Trophoblast cell (in vitro differentiated cells and primary cell): ENCODE measurements at regions not wholly inside any gene's neighbourhood (a gene's known extent, or its start where the extent isn't known, plus 50 kb on each side); places are given as distances from the start of the nearest gene placed in this dataset.

ENCODE experiments used
- DNase-seq, 2 donors: peaks; one replicate each; pipeline ENCODE4 v3.0.0-alpha.2; 2016
- H2AFZ ChIP-seq: 2 replicates; pipeline ENCODE4 v1.6.1; 2013; ENCODE audit warnings: low read length, moderate library complexity, mild to moderate bottlenecking; ENCODE audit not compliant: insufficient read depth, poor library complexity
- H2AK5ac ChIP-seq: 2 replicates; pipeline ENCODE4 v1.6.1; 2013; ENCODE audit warnings: mild to moderate bottlenecking, low read length
- H2BK120ac ChIP-seq: 2 replicates; pipeline ENCODE4 v1.6.1; 2013; ENCODE audit warnings: low read length, mild to moderate bottlenecking, moderate library complexity; ENCODE audit not compliant: insufficient read depth, poor library complexity
- H2BK12ac ChIP-seq: 2 replicates; pipeline ENCODE4 v1.6.1; 2013; ENCODE audit warnings: mild to moderate bottlenecking, low read length, moderate library complexity
- H2BK5ac ChIP-seq: 2 replicates; pipeline ENCODE4 v1.6.1; 2013; ENCODE audit warnings: low read length, low read depth, moderate library complexity, mild to moderate bottlenecking; ENCODE audit not compliant: poor library complexity
- H3K14ac ChIP-seq: 2 replicates; pipeline ENCODE4 v1.6.1; 2013; ENCODE audit warnings: mild to moderate bottlenecking, low read length
- H3K18ac ChIP-seq: 2 replicates; pipeline ENCODE4 v1.6.1; 2013; ENCODE audit warnings: mild to moderate bottlenecking, low read length
- H3K23ac ChIP-seq: 2 replicates; pipeline ENCODE4 v1.6.1; 2013; ENCODE audit warnings: low read length
- H3K27ac ChIP-seq: 2 replicates; pipeline ENCODE4 v1.5.1; 2013; ENCODE audit warnings: low read depth, mild to moderate bottlenecking, inconsistent platforms, low read length, moderate library complexity
- H3K27me3 ChIP-seq: 2 replicates; pipeline ENCODE4 v1.6.1; 2013; ENCODE audit warnings: inconsistent platforms, mild to moderate bottlenecking, low read length, moderate library complexity; ENCODE audit not compliant: insufficient read depth
- H3K36me3 ChIP-seq, 2 experiments: 1 replicate in 1 of 2; 2 replicates in 1 of 2; pipeline ENCODE4 v1.6.1; 2013; ENCODE audit warnings: low read length in 2 of 2, mild to moderate bottlenecking in 2 of 2, moderate library complexity in 1 of 2; ENCODE audit not compliant: insufficient read depth in 2 of 2, control insufficient read depth in 1 of 2
- H3K4ac ChIP-seq: 2 replicates; pipeline ENCODE4 v1.6.1; 2013; ENCODE audit warnings: low read depth, mild to moderate bottlenecking, low read length, moderate library complexity
- H3K4me1 ChIP-seq, 2 experiments: 1 replicate in 1 of 2; 2 replicates in 1 of 2; pipeline ENCODE4 v1.6.1; 2013; ENCODE audit warnings: low read length in 2 of 2, mild to moderate bottlenecking in 2 of 2, moderate library complexity in 1 of 2; ENCODE audit not compliant: insufficient read depth in 2 of 2, control insufficient read depth in 1 of 2
- H3K4me2 ChIP-seq: 2 replicates; pipeline ENCODE4 v1.6.1; 2013; ENCODE audit warnings: inconsistent platforms, mild to moderate bottlenecking, low read length, moderate library complexity
- H3K4me3 ChIP-seq: 2 replicates; pipeline ENCODE4 v1.5.1; 2013; ENCODE audit warnings: mild to moderate bottlenecking, low read depth, low read length, inconsistent platforms
- H3K79me1 ChIP-seq: one replicate; pipeline ENCODE4 v1.6.1; 2013; ENCODE audit warnings: low read length
- H3K79me2 ChIP-seq: 2 replicates; pipeline ENCODE4 v1.6.1; 2013; ENCODE audit warnings: low read length, mild to moderate bottlenecking; ENCODE audit not compliant: control insufficient read depth, insufficient read depth, poor library complexity
- H3K9ac ChIP-seq: 2 replicates; pipeline ENCODE4 v1.6.1; 2013; ENCODE audit warnings: mild to moderate bottlenecking, low read length
- H3K9me3 ChIP-seq: 2 replicates; pipeline ENCODE4 v1.6.1; 2013; ENCODE audit warnings: low read depth, mild to moderate bottlenecking, control low read depth, inconsistent platforms, low read length; ENCODE audit not compliant: insufficient read depth
- H4K12ac ChIP-seq: 2 replicates; pipeline ENCODE4 v1.6.1; 2013; ENCODE audit warnings: low read depth, mild to moderate bottlenecking, low read length, moderate library complexity
- H4K8ac ChIP-seq: 2 replicates; pipeline ENCODE4 v1.6.1; 2013; ENCODE audit warnings: low read depth, mild to moderate bottlenecking, low read length, moderate library complexity
- H4K91ac ChIP-seq: one replicate; pipeline ENCODE4 v1.6.1; 2013; ENCODE audit warnings: low read depth, mild to moderate bottlenecking, low read length, moderate library complexity
- WGBS: extraction: QIAGEN DNeasy Blood & Tissue Kit; methylation state at CpG from one replicate; pipeline ENCODE4 v1.1.7; 2013; ENCODE audit warnings: missing lambda C conversion rate; ENCODE audit not compliant: insufficient read length, insufficient coverage; ENCODE audit errors: extremely low coverage; 5-methylcytosine and 5-hydroxymethylcytosine counted together

- Histone ChIP-seq H3K79me2 (no peaks in the 10 kb centered on the region), H2AK5ac (no peak overlapping the region), H2BK12ac (no peak overlapping the region), H3K23ac (no peak overlapping the region), H3K79me1 (no peaks in the 10 kb centered on the region), H3K14ac (no peak overlapping the region), H4K8ac (no peak overlapping the region), H3K36me3 (no peaks in the 10 kb centered on the region), H3K18ac (no peak overlapping the region), H2BK5ac (no peak overlapping the region), H3K4ac (no peak overlapping the region), H4K12ac (no peak overlapping the region), H3K27ac (no peak overlapping the region), H3K4me2 (no peak overlapping the region), H3K4me3 (no peak overlapping the region), H3K4me1 (no peaks in the 10 kb centered on the region), H3K9me3 (peaks cover 13% of the 10 kb centered on the region), H2AFZ (no peak overlapping the region), H2BK120ac (no peak overlapping the region), H4K91ac (no peak overlapping the region), H3K27me3 (no peaks in the 10 kb centered on the region), H3K9ac (no peak overlapping the region)
- no CpG with 5 or more reads among the region's 7 CpGs for WGBS
- DNase-seq = no peak
These were observed 553.5 kb downstream of the TBC1D22A start for GRCh38 chr22:47315862-47316419.

DNA sequence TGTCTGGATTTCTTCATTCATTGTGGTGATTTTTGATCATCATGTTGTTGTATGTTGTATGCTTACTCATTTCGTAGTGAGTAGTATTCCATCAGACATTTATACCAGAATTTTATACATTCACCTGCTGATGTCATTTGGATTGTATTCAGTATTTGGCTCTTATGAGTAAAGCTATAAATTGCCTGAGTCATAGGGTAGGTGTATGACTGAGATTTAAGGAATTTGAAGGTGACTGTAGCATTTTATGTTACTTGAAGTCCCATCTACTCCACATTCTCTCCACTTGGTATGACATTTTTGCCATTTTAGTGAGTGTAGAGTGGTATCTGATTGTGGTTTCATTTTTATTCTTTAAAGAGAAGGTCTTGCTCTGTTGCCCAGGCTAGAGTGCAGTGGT is 548.2 kb downstream of the TBC1D22A start:
- Histone ChIP-seq H3K79me1 (no peaks in the 10 kb centered on the region), H4K12ac (no peak overlapping the region), H2BK5ac (no peak overlapping the region)

GRCh38 chr22:47309946-47310345 is 547.5 kb downstream of the TBC1D22A start:
- Histone ChIP-seq H2BK120ac (no peak overlapping the region), H3K36me3 (no peaks in the 10 kb centered on the region), H2BK12ac (no peak overlapping the region), H3K4me3 (no peak overlapping the region), H4K8ac (no peak overlapping the region), H3K4me1 (no peaks in the 10 kb centered on the region), H3K79me1 (no peaks in the 10 kb centered on the region), H3K27ac (no peak overlapping the region), H2AK5ac (no peak overlapping the region), H3K14ac (no peak overlapping the region), H3K23ac (no peak overlapping the region), H3K4me2 (no peak overlapping the region), H2BK5ac (no peak overlapping the region), H2AFZ (no peak overlapping the region), H4K12ac (no peak overlapping the region), H3K27me3 (no peaks in the 10 kb centered on the region), H3K9me3 (peaks cover 17% of the 10 kb centered on the region), H4K91ac (no peak overlapping the region), H3K9ac (no peak overlapping the region), H3K18ac (no peak overlapping the region), H3K4ac (no peak overlapping the region), H3K79me2 (no peaks in the 10 kb centered on the region)
- no CpG with 5 or more reads among the region's 4 CpGs for WGBS
- DNase-seq = no peak

More for the DNA sequence above, 548.2 kb downstream of the TBC1D22A start:
- H3K36me3 ChIP-seq = no peaks in the 10 kb centered on the region
- no peak for DNase-seq
- no peak overlapping the region for H4K91ac ChIP-seq
- peaks cover 16% of the 10 kb centered on the region for H3K9me3 ChIP-seq
- H3K27me3 ChIP-seq = no peaks in the 10 kb centered on the region
- no peaks in the 10 kb centered on the region for H3K4me1 ChIP-seq
- no peak overlapping the region for H3K4ac ChIP-seq
- no peak overlapping the region for H3K23ac ChIP-seq
- H3K18ac ChIP-seq = no peak overlapping the region
- H3K79me2 ChIP-seq = no peaks in the 10 kb centered on the region
- no peak overlapping the region for H3K27ac ChIP-seq
- no peak overlapping the region for H3K4me3 ChIP-seq
- no peak overlapping the region for H2BK12ac ChIP-seq
- no CpG with 5 or more reads among the region's 1 CpG for WGBS
- no peak overlapping the region for H3K14ac ChIP-seq
- no peak overlapping the region for H3K9ac ChIP-seq
- H4K8ac ChIP-seq = no peak overlapping the region
- H2BK120ac ChIP-seq = no peak overlapping the region
- H2AK5ac ChIP-seq = no peak overlapping the region
- no peak overlapping the region for H2AFZ ChIP-seq
- H3K4me2 ChIP-seq = no peak overlapping the region

DNA sequence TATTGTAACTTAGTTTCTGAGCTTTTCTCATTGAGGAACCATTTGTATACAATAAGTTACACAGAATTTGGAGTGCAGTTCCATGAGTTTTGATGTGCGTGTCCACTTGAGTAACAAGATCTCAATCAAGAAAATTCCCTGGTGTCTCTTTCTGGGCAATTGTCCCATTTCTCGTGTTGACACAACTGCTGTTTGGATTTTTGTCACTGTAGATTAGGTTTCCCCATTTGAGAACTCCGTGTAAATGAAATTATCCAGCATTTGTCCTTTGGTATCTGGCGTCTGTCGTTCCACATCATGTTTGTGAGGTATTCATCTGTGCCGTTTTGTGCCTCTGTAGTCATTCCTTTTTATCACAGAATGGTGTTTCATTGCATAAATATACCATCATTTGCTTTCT is 547.0 kb downstream of the TBC1D22A start:
- no peaks in the 10 kb centered on the region for H3K79me2 ChIP-seq
- DNase-seq = no peak
- WGBS = no CpG with 5 or more reads among the region's 6 CpGs
- H3K4me2 ChIP-seq = no peak overlapping the region
- no peak overlapping the region for H2AK5ac ChIP-seq
- H3K14ac ChIP-seq = no peak overlapping the region
- peaks cover 21% of the 10 kb centered on the region for H3K9me3 ChIP-seq
- H3K27ac ChIP-seq = no peak overlapping the region
- H2BK120ac ChIP-seq = no peak overlapping the region
- H3K4me1 ChIP-seq = no peaks in the 10 kb centered on the region
- H3K79me1 ChIP-seq = no peaks in the 10 kb centered on the region
- H3K4ac ChIP-seq = no peak overlapping the region
- H4K91ac ChIP-seq = no peak overlapping the region
- no peaks in the 10 kb centered on the region for H3K27me3 ChIP-seq
- no peaks in the 10 kb centered on the region for H3K36me3 ChIP-seq
- no peak overlapping the region for H2BK12ac ChIP-seq
- no peak overlapping the region for H2BK5ac ChIP-seq
- no peak overlapping the region for H3K18ac ChIP-seq
- no peak overlapping the region for H3K4me3 ChIP-seq
- H3K23ac ChIP-seq = no peak overlapping the region
- H3K9ac ChIP-seq = no peak overlapping the region
- H2AFZ ChIP-seq = no peak overlapping the region
- H4K8ac ChIP-seq = no peak overlapping the region
- H4K12ac ChIP-seq = no peak overlapping the region
